OCI-LY7 (cell line): ENCODE measurements at regions not wholly inside any gene's neighbourhood (a gene's known extent, or its start where the extent isn't known, plus 50 kb on each side); places are given as distances from the start of the nearest gene placed in this dataset.

ENCODE experiments used
- BruUV-seq: library from RNA; stranded (reverse); fragments of 400-500 nt; replicated peaks from 2 replicates; lab custom pipeline; 2021; lab: Mats Ljungman, UMichigan
- CTCF ChIA-PET: fragments of 300-600 bp; sonication (Branson Sonifier 250); formaldehyde crosslinking; loops from one replicate; lab custom pipeline; 2022; ENCODE audit warnings: antibody characterized with exemption; ENCODE audit not compliant: unreplicated experiment; lab: Charles Lee
- POLR2A ChIA-PET: fragments of 300-600 bp; sonication (Branson Sonifier 250); formaldehyde crosslinking; loops from one replicate; lab custom pipeline; 2022; ENCODE audit warnings: antibody characterized with exemption; lab: Charles Lee
- DNase-seq: peaks from one replicate; pipeline ENCODE4 v3.0.0-alpha.2; 2015; ENCODE audit warnings: low spot score
- H2AFZ ChIP-seq: fragments of 200-600 bp; sonication (generic), shearing (Covaris generic); 2 replicates; pipeline ENCODE4 v1.6.1; 2014; ENCODE audit warnings: mild to moderate bottlenecking, antibody characterized with exemption, low read length, moderate library complexity
- H3K27ac ChIP-seq: fragments of 200-600 bp; sonication (generic); 2 replicates; pipeline ENCODE4 v1.5.1; 2014; ENCODE audit warnings: mixed run types, low read depth, mild to moderate bottlenecking, moderate library complexity, low read length, inconsistent platforms; ENCODE audit not compliant: poor library complexity, severe bottlenecking
- H3K36me3 ChIP-seq: fragments of 200-600 bp; sonication (generic); 2 replicates; pipeline ENCODE4 v1.6.1; 2014; ENCODE audit warnings: mild to moderate bottlenecking, antibody characterized with exemption, low read length, moderate library complexity, mixed read lengths; ENCODE audit not compliant: insufficient read depth
- H3K4me1 ChIP-seq: fragments of 200-600 bp; sonication (generic); 2 replicates; pipeline ENCODE4 v1.5.1; 2014; ENCODE audit warnings: mild to moderate bottlenecking, low read length; ENCODE audit not compliant: insufficient read depth, poor library complexity, severe bottlenecking
- H3K4me2 ChIP-seq: fragments of 200-600 bp; sonication (generic); 2 replicates; pipeline ENCODE4 v1.6.1; 2014; ENCODE audit warnings: mild to moderate bottlenecking, low read length
- H3K4me3 ChIP-seq: fragments of 200-600 bp; sonication (generic); 2 replicates; pipeline ENCODE4 v1.5.1; 2014; ENCODE audit warnings: mild to moderate bottlenecking, low read depth, low read length; ENCODE audit not compliant: poor library complexity, severe bottlenecking
- H3K79me2 ChIP-seq: fragments of 200-600 bp; sonication (generic); 2 replicates; pipeline ENCODE4 v1.6.1; 2016; ENCODE audit warnings: low read depth, mild to moderate bottlenecking, low read length, moderate library complexity, mixed read lengths; ENCODE audit not compliant: insufficient read depth
- H3K9me2 ChIP-seq: fragments of 200-600 bp; sonication (generic); 2 replicates; pipeline ENCODE4 v1.6.1; 2016; ENCODE audit warnings: mild to moderate bottlenecking, low read length, mixed read lengths; ENCODE audit not compliant: insufficient read depth
- H3K9me3 ChIP-seq: fragments of 200-600 bp; sonication (generic); 2 replicates; pipeline ENCODE4 v1.6.1; 2014; ENCODE audit warnings: mild to moderate bottlenecking, mixed run types, low read length, mixed read lengths
- H4K20me1 ChIP-seq: fragments of 200-600 bp; sonication (generic); 2 replicates; pipeline ENCODE4 v1.6.1; 2014; ENCODE audit warnings: mild to moderate bottlenecking, antibody characterized with exemption, low read length, moderate library complexity, mixed read lengths; ENCODE audit not compliant: insufficient read depth
- CTCF ChIP-seq: fragments of 200-600 bp; sonication (generic); conservative IDR thresholded peaks from 2 replicates; pipeline ENCODE4 v1.5.1; 2014; ENCODE audit warnings: mild to moderate bottlenecking, antibody characterized with exemption, low read length, moderate library complexity, mixed read lengths
- EZH2phosphoT487 ChIP-seq: fragments of 200-600 bp; sonication (generic); IDR thresholded peaks from 2 replicates; pipeline ENCODE4 v1.6.1; 2018; ENCODE audit warnings: low read depth, borderline replicate concordance, mild to moderate bottlenecking, mixed run types, antibody characterized with exemption, low read length, moderate library complexity, mixed read lengths
- intact Hi-C: fragments of 100-400 bp; cut with micrococcal nuclease; formaldehyde crosslinking; loops from one replicate; pipeline ENCODE4 v1.10.0; 2022; ENCODE audit not compliant: unreplicated experiment

- H3K4me2 ChIP-seq: no peak overlapping the region
- intact Hi-C loops: no loop called here
- no peaks in the 10 kb centered on the region; the same call in 1 of the 2 replicates for H4K20me1 ChIP-seq
- no peak overlapping the region for H3K27ac ChIP-seq
- H3K9me2 ChIP-seq: no peaks in the 10 kb centered on the region
- H3K36me3 ChIP-seq: no peaks in the 10 kb centered on the region
- ChIA-PET POLR2A (no interaction called here), CTCF (no interaction called here)
- H3K9me3 ChIP-seq: no peaks in the 10 kb centered on the region
- H2AFZ ChIP-seq: no peak overlapping the region
- no peaks in the 10 kb centered on the region for H3K4me1 ChIP-seq
- H3K4me3 ChIP-seq: no peak overlapping the region
- no peak for TF ChIP-seq CTCF
- TF ChIP-seq EZH2phosphoT487: no peak
- no TSS peak for BruUV-seq
- no peaks in the 10 kb centered on the region for H3K79me2 ChIP-seq
- no peak for DNase-seq
These were observed 130.8 kb downstream of the SLC25A47 start for GRCh38 chr14:100453930-100454329.

GRCh38 chr14:100454437-100454836 is 131.3 kb downstream of the SLC25A47 start:
- no TSS peak for BruUV-seq
- DNase-seq: no peak
- intact Hi-C loops: no loop called here
- Histone ChIP-seq H3K4me2 (no peak overlapping the region), H2AFZ (no peak overlapping the region), H3K4me1 (no peaks in the 10 kb centered on the region), H4K20me1 (no peaks in the 10 kb centered on the region; the same call in 1 of the 2 replicates), H3K27ac (no peak overlapping the region), H3K4me3 (no peak overlapping the region), H3K79me2 (no peaks in the 10 kb centered on the region), H3K9me2 (no peaks in the 10 kb centered on the region), H3K36me3 (no peaks in the 10 kb centered on the region), H3K9me3 (no peaks in the 10 kb centered on the region)
- POLR2A ChIA-PET: no interaction called here
- TF ChIP-seq EZH2phosphoT487 (no peak), CTCF (no peak)
- CTCF ChIA-PET: no interaction called here

- TF ChIP-seq EZH2phosphoT487 (no peak), CTCF (no peak)
- Histone ChIP-seq H3K79me2 (no peaks in the 10 kb centered on the region), H3K4me3 (no peak overlapping the region), H3K4me1 (no peaks in the 10 kb centered on the region), H3K27ac (no peak overlapping the region), H4K20me1 (no peaks in the 10 kb centered on the region; the same call in 1 of the 2 replicates), H3K9me2 (no peaks in the 10 kb centered on the region), H3K9me3 (no peaks in the 10 kb centered on the region), H3K4me2 (no peak overlapping the region), H2AFZ (no peak overlapping the region), H3K36me3 (no peaks in the 10 kb centered on the region)
- CTCF ChIA-PET: no interaction called here
- intact Hi-C loops: no loop called here
- no TSS peak for BruUV-seq
- POLR2A ChIA-PET: no interaction called here
- DNase-seq: no peak
These were observed 123.3 kb downstream of the BEGAIN start for GRCh38 chr14:100463937-100464336.
